GM12892 (cell line): ENCODE measurements at regions not wholly inside any gene's neighbourhood (a gene's known extent, or its start where the extent isn't known, plus 50 kb on each side); places are given as distances from the start of the nearest gene placed in this dataset.

Experiments
- POLR2A ChIP-seq: IDR thresholded peaks from 2 replicates; pipeline ENCODE4 v1.6.1; 2011; ENCODE audit warnings: low read depth, low read length, control low read depth
- POLR2AphosphoS5 ChIP-seq: IDR thresholded peaks from 2 replicates; pipeline ENCODE4 v1.6.1; 2011; ENCODE audit warnings: low read depth, low read length, control low read depth
- TAF1 ChIP-seq: IDR thresholded peaks from 2 replicates; pipeline ENCODE4 v1.6.1; 2011; ENCODE audit warnings: low read depth, mild to moderate bottlenecking, control low read depth, low read length, borderline replicate concordance

DNA sequence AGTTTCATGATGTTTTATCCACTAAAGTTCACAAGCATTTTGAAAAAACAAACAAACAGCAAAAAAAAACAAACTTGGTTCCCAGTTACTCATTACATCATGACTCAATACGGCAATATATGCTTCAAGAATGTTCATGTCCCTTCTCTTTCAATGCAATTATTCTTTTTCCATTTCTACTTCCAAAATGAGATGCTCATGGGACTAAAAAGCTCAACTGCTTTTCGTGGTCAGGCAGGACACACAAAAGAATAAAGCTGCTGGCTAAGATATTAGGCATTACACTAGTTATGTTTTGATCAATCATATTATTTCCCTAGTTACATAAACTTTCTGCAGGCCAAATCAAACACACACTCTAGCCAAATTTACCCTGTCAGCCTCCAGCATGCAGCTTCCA is 301.3 kb downstream of the EPHA4 start:
- TF ChIP-seq POLR2A (no peak), TAF1 (no peak), POLR2AphosphoS5 (no peak)
